Esophagus muscularis mucosa (tissue), 4 donors: ENCODE measurements at regions not wholly inside any gene's neighbourhood (a gene's known extent, or its start where the extent isn't known, plus 50 kb on each side); places are given as distances from the start of the nearest gene placed in this dataset.

Experiments used
- DNase-seq: peaks from one replicate; pipeline ENCODE4 v3.0.0-alpha.2; 2017; ENCODE audit errors: extremely low spot score
- H3K27ac ChIP-seq, 4 donors: fragments of 200-600 bp; sonication (generic); replicated peaks in 1 of 4; 1 replicate in 3 of 4; 2 replicates in 1 of 4; pipeline ENCODE4 v1.5.1; 2016 to 2019; ENCODE audit warnings: mild to moderate bottlenecking in 1 of 4
- H3K27me3 ChIP-seq, 4 donors: fragments of 200-600 bp; sonication (generic); one replicate each; pipeline versions ENCODE4 v1.5.1 to v1.6.0; 2016 to 2019
- H3K36me3 ChIP-seq, 4 donors: fragments of 200-600 bp; sonication (generic); one replicate each; pipeline ENCODE4 v1.5.1; 2016 to 2019
- H3K4me1 ChIP-seq, 4 donors: fragments of 200-600 bp; sonication (generic); one replicate each; pipeline ENCODE4 v1.5.1; 2016 to 2019
- H3K4me3 ChIP-seq, 4 donors: fragments of 200-600 bp; sonication (generic); 1 replicate in 2 of 4; 2 replicates in 2 of 4; pipeline ENCODE4 v1.5.1; 2016 to 2019; ENCODE audit warnings: mild to moderate bottlenecking in 4 of 4, moderate library complexity in 1 of 4
- H3K9me3 ChIP-seq, 4 donors: fragments of 200-600 bp; sonication (generic); 1 replicate in 3 of 4; 2 replicates in 1 of 4; pipeline ENCODE4 v1.5.1; 2016 to 2019
- CTCF ChIP-seq, 3 experiments: fragments of 200-600 bp in 2 of 3; fragments of 450-650 bp in 1 of 3; sonication (generic) in 2 of 3; IDR thresholded peaks; one replicate each; pipeline ENCODE4 v1.5.1; 2017 to 2019; ENCODE audit warnings: antibody characterized with exemption in 3 of 3, mild to moderate bottlenecking in 2 of 3, moderate library complexity in 1 of 3
- EP300 ChIP-seq: sonication (generic); formaldehyde crosslinking; IDR thresholded peaks from one replicate; pipeline ENCODE4 v1.6.1; 2017; ENCODE audit warnings: antibody characterized with exemption
- POLR2A ChIP-seq: fragments of 450-650 bp; IDR thresholded peaks from one replicate; pipeline ENCODE4 v1.6.1; 2017; ENCODE audit warnings: antibody characterized with exemption, moderate library complexity, mild to moderate bottlenecking, low read depth
- POLR2AphosphoS5 ChIP-seq, 2 donors: sonication (generic); formaldehyde crosslinking; IDR thresholded peaks; one replicate each; pipeline ENCODE4 v1.6.1; 2017; ENCODE audit warnings: antibody characterized with exemption in 2 of 2
- WGBS: methylation state at CpG from one replicate; pipeline ENCODE4 v1.1.5; 2018; 5-methylcytosine and 5-hydroxymethylcytosine counted together
- intact Hi-C: fragments of 100-400 bp; cut with DNase I; formaldehyde crosslinking; loops from one replicate; pipeline ENCODE4 v1.15.1; 2023

DNA sequence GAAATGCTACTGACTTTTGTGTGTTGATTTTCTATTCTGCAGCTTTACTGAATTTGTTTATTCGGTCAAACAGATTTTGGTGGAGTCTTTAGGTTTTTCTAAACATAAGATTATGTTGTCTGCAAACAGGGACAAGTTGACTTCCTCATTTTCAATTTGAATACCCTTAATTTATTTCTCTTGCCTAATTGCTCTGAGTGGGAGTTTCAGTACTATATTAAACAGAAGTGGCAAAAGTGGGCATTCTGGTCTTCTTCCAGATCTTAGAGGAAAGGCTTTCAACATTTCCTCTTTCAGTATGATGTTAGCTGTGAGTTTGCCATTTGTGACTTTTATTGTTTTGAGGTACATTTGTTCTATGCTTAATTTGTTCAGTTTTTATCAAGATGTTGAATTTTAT is 268.5 kb downstream of the WNT5A start:
- Histone ChIP-seq H3K36me3 (no peaks in the 10 kb centered on the region), H3K27ac (no peak overlapping the region), H3K4me3 (no peak overlapping the region), H3K4me1 (no peaks in the 10 kb centered on the region), H3K27me3 (no peaks in the 10 kb centered on the region), H3K9me3 (peaks cover 0 to 17% (median 7%) of the 10 kb centered on the region in 4 donors)
- WGBS = 54% methylated on average over 1 of the region's 1 CpG
- no peak for DNase-seq
- TF ChIP-seq POLR2A (no peak), CTCF (IDR thresholded peaks at IDR 0.05) (no peak), EP300 (no peak), POLR2AphosphoS5 (IDR thresholded peaks at IDR 0.05) (no peak)
- intact Hi-C loops = no loop called here

DNA sequence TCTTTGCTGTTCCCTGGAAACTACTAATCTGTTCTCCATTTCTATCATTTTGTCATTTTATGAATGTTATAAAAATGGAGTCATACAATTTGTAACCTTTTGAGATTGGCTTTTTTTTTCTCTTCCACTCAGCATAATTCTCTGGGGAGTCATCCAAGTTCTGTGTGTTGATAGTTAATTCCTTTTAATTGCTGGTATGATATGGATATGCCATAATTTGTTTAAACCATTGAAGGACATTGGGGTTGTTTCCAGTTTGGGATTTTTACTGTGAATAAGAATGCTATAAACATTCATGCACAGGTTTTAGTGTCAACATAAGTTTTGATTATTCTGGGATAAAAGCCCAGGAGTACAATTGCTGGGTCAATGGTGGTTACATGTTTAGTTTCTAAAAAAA is 279.4 kb downstream of the WNT5A start:
- H3K4me1 ChIP-seq = no peaks in the 10 kb centered on the region
- H3K27me3 ChIP-seq = no peaks in the 10 kb centered on the region
- H3K9me3 ChIP-seq = no peaks in the 10 kb centered on the region
- intact Hi-C loops = no loop called here
- no peak for TF ChIP-seq POLR2A
- no peak overlapping the region for H3K4me3 ChIP-seq
- no peaks in the 10 kb centered on the region for H3K36me3 ChIP-seq
- H3K27ac ChIP-seq = no peak overlapping the region
- no peak for DNase-seq

- Histone ChIP-seq H3K4me3 (no peak overlapping the region), H3K4me1 (no peaks in the 10 kb centered on the region), H3K9me3 (no peaks in the 10 kb centered on the region), H3K27ac (no peak overlapping the region), H3K36me3 (no peaks in the 10 kb centered on the region), H3K27me3 (no peaks in the 10 kb centered on the region)
- 71% methylated on average over 1 of the region's 1 CpG for WGBS
- intact Hi-C loops = no loop called here
- TF ChIP-seq POLR2A = no peak
- no peak for TF ChIP-seq POLR2AphosphoS5 (IDR thresholded peaks at IDR 0.05)
- no peak for TF ChIP-seq EP300
- TF ChIP-seq CTCF (IDR thresholded peaks at IDR 0.05) = no peak
- no peak for DNase-seq
Measured at GRCh38 chr3:55205990-55206389, 278.1 kb upstream of the LRTM1 start.

DNA sequence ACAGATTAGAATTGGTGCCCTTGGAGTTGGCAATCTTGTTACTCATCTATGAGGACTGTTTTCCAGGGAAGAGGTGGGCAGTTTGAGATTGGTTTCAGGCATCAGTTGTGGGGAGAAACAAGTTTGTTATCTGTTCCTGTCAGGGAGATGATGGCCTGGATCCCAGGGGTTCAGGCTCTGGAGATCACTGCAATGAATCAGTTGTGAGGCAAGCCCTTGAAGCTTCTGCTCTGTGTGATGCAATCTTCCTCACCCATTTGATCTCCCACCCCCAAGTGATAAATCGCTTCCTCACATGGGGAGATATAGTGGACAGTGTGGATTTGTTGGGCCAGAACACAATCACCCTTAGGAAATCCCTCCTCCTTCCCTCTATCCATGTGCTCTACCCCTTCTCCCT is 276.6 kb upstream of the LRTM1 start:
- Histone ChIP-seq H3K4me3 (no peak overlapping the region), H3K36me3 (no peaks in the 10 kb centered on the region), H3K27me3 (no peaks in the 10 kb centered on the region), H3K9me3 (no peaks in the 10 kb centered on the region), H3K4me1 (no peaks in the 10 kb centered on the region), H3K27ac (no peak overlapping the region)
- intact Hi-C loops = no loop called here
- WGBS = 94% methylated on average over 1 of the region's 1 CpG
- no peak for TF ChIP-seq POLR2AphosphoS5 (IDR thresholded peaks at IDR 0.05)
- no peak for TF ChIP-seq CTCF (IDR thresholded peaks at IDR 0.05)
- TF ChIP-seq POLR2A = no peak
- TF ChIP-seq EP300 = no peak
- no peak for DNase-seq

GRCh38 chr3:55203546-55203945 is 275.7 kb upstream of the LRTM1 start:
- no peak for TF ChIP-seq POLR2AphosphoS5 (IDR thresholded peaks at IDR 0.05)
- no peak for TF ChIP-seq POLR2A
- no peak for TF ChIP-seq EP300
- TF ChIP-seq CTCF (IDR thresholded peaks at IDR 0.05) = no peak
- intact Hi-C loops = no loop called here
- no peak for DNase-seq
- Histone ChIP-seq H3K27ac (no peak overlapping the region), H3K36me3 (no peaks in the 10 kb centered on the region), H3K4me3 (no peak overlapping the region), H3K4me1 (no peaks in the 10 kb centered on the region), H3K9me3 (no peaks in the 10 kb centered on the region), H3K27me3 (no peaks in the 10 kb centered on the region)
- 73% methylated on average over 4 of the region's 4 CpGs for WGBS
